Neutrophil (primary cell): ENCODE measurements at regions not wholly inside any gene's neighbourhood (a gene's known extent, or its start where the extent isn't known, plus 50 kb on each side); places are given as distances from the start of the nearest gene placed in this dataset.

Source experiments
- H3K27ac ChIP-seq: fragments of 200-600 bp; sonication (generic); 2 replicates; pipeline ENCODE4 v1.5.1; 2016; ENCODE audit warnings: mild to moderate bottlenecking, moderate library complexity
- H3K27me3 ChIP-seq: fragments of 200-600 bp; sonication (generic); 2 replicates; pipeline ENCODE4 v1.6.0; 2016; ENCODE audit warnings: mild to moderate bottlenecking
- H3K36me3 ChIP-seq: fragments of 200-600 bp; sonication (generic); 2 replicates; pipeline ENCODE4 v1.5.1; 2017
- H3K4me1 ChIP-seq, 2 experiments: fragments of 200-600 bp in 1 of 2; sonication (generic) in 1 of 2; 1 replicate in 1 of 2; 2 replicates in 1 of 2; pipeline versions ENCODE4 v1.5.1 to v1.6.1; 2013 to 2016; ENCODE audit warnings: low read depth in 1 of 2, low read length in 1 of 2, mild to moderate bottlenecking in 1 of 2, moderate library complexity in 1 of 2; ENCODE audit not compliant: control insufficient read depth in 1 of 2, insufficient read depth in 1 of 2
- H3K4me3 ChIP-seq, 2 experiments: fragments of 200-600 bp in 1 of 2; sonication (generic) in 1 of 2; 1 replicate in 1 of 2; 2 replicates in 1 of 2; pipeline ENCODE4 v1.5.1; 2013 to 2016; ENCODE audit warnings: low read depth in 1 of 2, low read length in 1 of 2, mild to moderate bottlenecking in 1 of 2, moderate library complexity in 1 of 2
- H3K9me3 ChIP-seq: fragments of 200-600 bp; sonication (generic); 2 replicates; pipeline ENCODE4 v1.5.1; 2016
- TF ChIP-seq, protein P1 (sequence below): fragments of 200-600 bp; sonication (generic); IDR thresholded peaks from 2 replicates; pipeline ENCODE4 v1.5.1; 2016; ENCODE audit warnings: antibody characterized with exemption

DNA sequence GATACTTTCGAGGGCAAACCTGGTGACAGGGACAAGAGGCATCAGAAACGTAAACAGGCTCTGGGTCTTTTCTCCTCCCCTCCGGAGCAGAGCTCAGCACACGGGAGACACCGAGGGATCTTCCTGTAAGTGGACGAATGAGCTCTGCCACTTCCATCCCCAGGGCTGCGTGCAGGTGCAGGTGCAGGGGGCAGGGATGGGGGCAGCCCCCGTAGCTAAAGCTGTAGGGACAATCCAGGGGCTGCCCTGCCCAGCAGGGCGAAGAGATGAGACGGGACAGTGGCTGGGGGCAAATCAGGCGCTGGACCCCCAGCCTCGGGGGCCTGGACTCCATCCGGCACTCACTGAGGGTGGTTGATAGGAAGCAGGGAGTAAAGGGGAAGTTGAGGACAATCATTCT is 505.4 kb downstream of the BRD1 start:
- Histone ChIP-seq H3K27me3 (peaks cover 14% of the 10 kb centered on the region), H3K4me3 (no peak overlapping the region), H3K27ac (no peak overlapping the region)

DNA sequence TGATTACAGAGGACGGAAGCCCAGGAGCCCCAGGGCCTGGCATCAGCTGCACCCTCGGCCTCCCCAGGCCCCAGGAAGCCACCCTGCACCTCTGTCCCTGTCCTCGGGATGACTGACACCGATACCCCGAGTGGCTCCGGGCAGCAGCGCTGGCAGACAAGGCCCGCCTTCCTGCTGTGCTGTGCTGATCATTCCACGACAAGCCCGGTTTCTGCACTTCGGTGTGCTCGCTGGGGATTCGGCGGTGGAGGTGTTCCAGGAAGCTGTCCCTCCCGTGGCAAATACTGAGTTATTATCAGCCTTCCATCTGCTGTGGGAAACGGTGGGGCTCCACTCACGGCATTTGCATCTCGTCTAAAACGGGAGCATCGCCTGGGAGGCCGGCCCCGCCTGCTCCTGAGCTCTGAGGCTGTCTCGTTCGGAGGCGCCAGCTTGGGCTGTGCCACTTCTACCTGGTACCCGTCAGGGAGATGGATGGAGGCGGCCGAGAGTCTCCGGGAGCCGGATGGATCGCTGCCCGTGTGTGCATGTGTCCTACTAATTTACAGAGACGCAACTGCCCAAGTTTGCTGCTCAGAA is 506.1 kb downstream of the BRD1 start:
- TF ChIP-seq, protein P1, sequence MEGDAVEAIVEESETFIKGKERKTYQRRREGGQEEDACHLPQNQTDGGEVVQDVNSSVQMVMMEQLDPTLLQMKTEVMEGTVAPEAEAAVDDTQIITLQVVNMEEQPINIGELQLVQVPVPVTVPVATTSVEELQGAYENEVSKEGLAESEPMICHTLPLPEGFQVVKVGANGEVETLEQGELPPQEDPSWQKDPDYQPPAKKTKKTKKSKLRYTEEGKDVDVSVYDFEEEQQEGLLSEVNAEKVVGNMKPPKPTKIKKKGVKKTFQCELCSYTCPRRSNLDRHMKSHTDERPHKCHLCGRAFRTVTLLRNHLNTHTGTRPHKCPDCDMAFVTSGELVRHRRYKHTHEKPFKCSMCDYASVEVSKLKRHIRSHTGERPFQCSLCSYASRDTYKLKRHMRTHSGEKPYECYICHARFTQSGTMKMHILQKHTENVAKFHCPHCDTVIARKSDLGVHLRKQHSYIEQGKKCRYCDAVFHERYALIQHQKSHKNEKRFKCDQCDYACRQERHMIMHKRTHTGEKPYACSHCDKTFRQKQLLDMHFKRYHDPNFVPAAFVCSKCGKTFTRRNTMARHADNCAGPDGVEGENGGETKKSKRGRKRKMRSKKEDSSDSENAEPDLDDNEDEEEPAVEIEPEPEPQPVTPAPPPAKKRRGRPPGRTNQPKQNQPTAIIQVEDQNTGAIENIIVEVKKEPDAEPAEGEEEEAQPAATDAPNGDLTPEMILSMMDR: no peak
- H3K9me3 ChIP-seq: no peaks in the 10 kb centered on the region
- no peak overlapping the region for H3K27ac ChIP-seq

More for the DNA sequence above, 505.4 kb downstream of the BRD1 start:
- Histone ChIP-seq H3K9me3 (no peaks in the 10 kb centered on the region), H3K4me1 (no peaks in the 10 kb centered on the region), H3K36me3 (no peaks in the 10 kb centered on the region)
- TF ChIP-seq, protein P1: no peak

DNA sequence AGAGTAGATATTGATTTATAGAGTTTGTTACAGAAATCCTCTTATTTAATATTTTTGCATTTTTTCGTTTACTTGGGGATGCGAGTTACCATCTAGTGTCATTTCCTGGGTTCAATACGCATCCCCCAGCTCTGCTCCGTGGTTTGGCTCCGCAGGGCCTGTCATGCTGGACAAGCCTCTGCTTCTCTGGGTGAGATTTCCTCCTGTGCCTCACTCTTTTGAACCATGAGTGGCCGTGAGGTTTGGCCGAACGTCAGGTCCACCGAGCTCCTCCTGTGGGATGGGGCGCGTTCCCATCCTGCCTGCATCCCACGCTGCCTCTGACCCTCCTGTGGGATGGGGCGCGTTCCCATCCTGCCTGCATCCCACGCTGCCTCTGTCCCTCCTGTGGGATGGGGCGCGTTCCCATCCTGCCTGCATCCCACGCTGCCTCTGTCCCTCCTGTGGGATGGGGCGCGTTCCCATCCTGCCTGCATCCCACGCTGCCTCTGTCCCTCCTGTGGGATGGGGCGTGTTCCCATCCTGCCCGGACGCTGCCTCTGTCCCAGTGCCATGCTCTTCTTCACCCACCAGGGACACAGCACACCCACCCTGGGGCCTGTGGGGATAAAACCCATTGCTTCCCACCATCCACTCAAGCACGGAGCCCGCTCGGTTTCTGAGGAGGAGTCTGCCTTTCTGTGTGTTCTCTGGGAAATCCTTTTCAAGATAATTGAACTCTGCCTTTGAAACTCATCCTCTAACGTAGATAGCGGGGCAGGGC is 506.8 kb downstream of the BRD1 start:
- peaks cover 19% of the 10 kb centered on the region for H3K27me3 ChIP-seq
- TF ChIP-seq, protein P1: no peak
- no peaks in the 10 kb centered on the region for H3K4me1 ChIP-seq
- no peaks in the 10 kb centered on the region for H3K9me3 ChIP-seq
- H3K36me3 ChIP-seq: no peaks in the 10 kb centered on the region
- H3K4me3 ChIP-seq: no peak overlapping the region
- H3K27ac ChIP-seq: no peak overlapping the region

More for the DNA sequence above, 506.1 kb downstream of the BRD1 start:
- Histone ChIP-seq H3K36me3 (no peaks in the 10 kb centered on the region), H3K4me3 (no peak overlapping the region), H3K27me3 (peaks cover 14% of the 10 kb centered on the region), H3K4me1 (no peaks in the 10 kb centered on the region)

DNA sequence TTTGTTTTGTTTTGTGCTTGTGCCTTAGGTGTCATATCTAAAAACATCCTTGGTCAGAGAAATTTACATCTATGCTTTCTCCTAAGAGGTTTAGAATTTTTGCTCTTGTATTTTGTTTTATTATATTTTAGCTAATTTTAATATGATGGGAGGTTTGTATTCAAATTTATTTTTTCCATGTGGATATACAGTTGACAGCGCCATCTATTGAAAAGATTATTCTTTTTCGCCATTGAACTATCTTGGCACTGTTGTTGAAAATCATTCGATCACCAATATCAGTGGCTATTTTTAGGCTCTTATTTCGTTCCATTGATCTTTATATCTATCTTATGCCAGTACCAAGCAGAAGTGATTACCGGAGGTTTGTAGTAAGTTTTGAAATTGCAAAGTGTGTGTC is 510.3 kb downstream of the BRD1 start:
- no peaks in the 10 kb centered on the region for H3K4me1 ChIP-seq
- no peak overlapping the region for H3K27ac ChIP-seq
- TF ChIP-seq, protein P1: no peak
- peaks cover 44% of the 10 kb centered on the region for H3K27me3 ChIP-seq
- no peak overlapping the region for H3K4me3 ChIP-seq
- no peaks in the 10 kb centered on the region for H3K9me3 ChIP-seq
- no peaks in the 10 kb centered on the region for H3K36me3 ChIP-seq

DNA sequence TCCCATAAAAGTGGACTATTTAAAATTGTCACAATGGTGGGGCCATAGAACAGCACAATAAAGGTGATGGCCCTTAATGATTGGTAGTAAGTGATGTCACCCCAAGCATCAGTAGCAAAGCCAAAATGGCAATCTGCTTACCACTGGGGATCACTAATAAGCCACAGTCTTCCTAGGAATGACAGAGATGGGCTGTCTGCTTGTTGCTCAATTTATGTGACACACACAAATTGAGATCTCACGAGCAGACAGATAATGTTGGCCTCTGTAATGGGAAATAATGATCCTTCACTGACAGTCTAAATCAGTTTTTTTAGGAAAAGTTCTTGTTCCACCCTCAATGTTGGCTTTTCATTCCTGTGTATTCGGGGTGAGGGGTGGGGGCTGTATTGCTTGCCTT is 515.1 kb downstream of the BRD1 start:
- Histone ChIP-seq H3K27ac (no peak overlapping the region), H3K4me3 (no peak overlapping the region), H3K9me3 (no peaks in the 10 kb centered on the region), H3K4me1 (no peaks in the 10 kb centered on the region), H3K36me3 (no peaks in the 10 kb centered on the region), H3K27me3 (peaks cover 55% of the 10 kb centered on the region)
- TF ChIP-seq, protein P1: no peak
